ENCODE measurements at regions not wholly inside any gene's neighbourhood (a gene's known extent, or its start where the extent isn't known, plus 50 kb on each side); places are given as distances from the start of the nearest gene placed in this dataset.

GRCh38 chr7:109955986-109956385 is 1134.9 kb upstream of the LRRN3 start:
- DNase-seq (ENCODE audit: low read depth) = no peak
- H3K4me3 ChIP-seq (ENCODE audit: control insufficient read depth, low read depth, low read length) = no peak overlapping the region
- no peak for TF ChIP-seq CTCF (IDR thresholded peaks at IDR 0.05; ENCODE audit: control insufficient read depth, insufficient read depth, low read depth, low read length, missing control alignments)

GRCh38 chr7:109956916-109957315 is 1134.0 kb upstream of the LRRN3 start:
- no peak for TF ChIP-seq CTCF (IDR thresholded peaks at IDR 0.05; ENCODE audit: control insufficient read depth, insufficient read depth, low read depth, low read length, missing control alignments)
- DNase-seq (ENCODE audit: low read depth) = no peak
- H3K4me3 ChIP-seq (ENCODE audit: control insufficient read depth, low read depth, low read length) = no peak overlapping the region

- no peak overlapping the region for H3K4me3 ChIP-seq (ENCODE audit: control insufficient read depth, low read depth, low read length)
- TF ChIP-seq CTCF (IDR thresholded peaks at IDR 0.05; ENCODE audit: control insufficient read depth, insufficient read depth, low read depth, low read length, missing control alignments) = no peak
- no peak for DNase-seq (ENCODE audit: low read depth)
Observed at GRCh38 chr7:109963741-109964140, 1127.2 kb upstream of the LRRN3 start.

DNA sequence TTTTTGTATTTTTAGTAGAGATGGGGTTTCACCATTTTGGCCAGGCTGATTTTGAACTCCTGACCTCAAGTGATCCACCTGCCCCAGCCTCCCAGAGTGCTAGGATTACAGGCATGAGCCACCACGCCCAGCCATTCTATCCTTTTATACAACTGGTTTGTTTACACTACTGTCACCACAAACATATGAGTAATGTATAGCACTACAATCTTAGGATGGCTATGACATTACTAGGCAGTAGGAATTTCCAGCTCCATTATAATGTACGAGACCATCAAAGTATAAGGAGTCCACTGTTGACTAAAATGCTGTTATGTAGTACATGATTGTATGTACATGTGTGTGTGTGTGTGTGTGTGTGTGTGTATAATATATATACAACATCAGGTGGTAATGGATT is 1126.1 kb upstream of the LRRN3 start:
- H3K4me3 ChIP-seq (ENCODE audit: control insufficient read depth, low read depth, low read length) = no peak overlapping the region
- DNase-seq (ENCODE audit: low read depth) = no peak
- no peak for TF ChIP-seq CTCF (IDR thresholded peaks at IDR 0.05; ENCODE audit: control insufficient read depth, insufficient read depth, low read depth, low read length, missing control alignments)

GRCh38 chr7:109967406-109967805 is 1123.5 kb upstream of the LRRN3 start:
- H3K4me3 ChIP-seq (ENCODE audit: control insufficient read depth, low read depth, low read length) = no peak overlapping the region
- no peak for DNase-seq (ENCODE audit: low read depth)
- no peak for TF ChIP-seq CTCF (IDR thresholded peaks at IDR 0.05; ENCODE audit: control insufficient read depth, insufficient read depth, low read depth, low read length, missing control alignments)

DNA sequence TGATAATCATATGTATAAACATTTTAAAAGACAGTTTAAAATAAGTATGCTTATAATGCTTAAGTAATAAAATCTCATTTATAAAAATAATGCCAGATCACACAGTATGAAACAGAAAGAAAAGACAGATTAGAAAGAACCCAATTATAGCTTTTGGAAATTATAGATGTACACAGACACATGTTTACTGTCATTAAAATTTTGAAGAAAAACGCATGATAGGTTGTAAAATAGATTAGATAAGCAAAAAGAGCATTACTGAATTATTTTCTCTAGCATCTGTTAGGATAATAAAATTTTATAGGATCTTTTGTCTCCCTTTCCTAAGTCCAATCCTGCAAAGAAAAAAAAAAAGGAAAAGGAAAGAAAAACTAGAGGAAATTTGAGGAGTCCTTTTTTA is 1107.3 kb upstream of the LRRN3 start:
- no peak for DNase-seq (ENCODE audit: low read depth)
- TF ChIP-seq CTCF (IDR thresholded peaks at IDR 0.05; ENCODE audit: control insufficient read depth, insufficient read depth, low read depth, low read length, missing control alignments) = no peak
- H3K4me3 ChIP-seq (ENCODE audit: control insufficient read depth, low read depth, low read length) = no peak overlapping the region

GRCh38 chr7:109984729-109985128 is 1106.2 kb upstream of the LRRN3 start:
- H3K4me3 ChIP-seq (ENCODE audit: control insufficient read depth, low read depth, low read length) = no peak overlapping the region
- DNase-seq (ENCODE audit: low read depth) = no peak
- TF ChIP-seq CTCF (IDR thresholded peaks at IDR 0.05; ENCODE audit: control insufficient read depth, insufficient read depth, low read depth, low read length, missing control alignments) = no peak

Data from AG09309 (cell line).